GM19463 (cell line): ENCODE measurements at regions not wholly inside any gene's neighbourhood (a gene's known extent, or its start where the extent isn't known, plus 50 kb on each side); places are given as distances from the start of the nearest gene placed in this dataset.

Source experiments
- ATAC-seq: cut with Tn5 transposase; IDR thresholded peaks from one replicate; pipeline ENCODE4 v1.9.1; 2021; ENCODE audit warnings: mild to moderate bottlenecking, moderate library complexity; ENCODE audit not compliant: unreplicated experiment

- no peak for ATAC-seq
Measured at GRCh38 chr9:89825669-89826068, 220.9 kb downstream of the GADD45G start.

GRCh38 chr9:89826186-89826585, 221.4 kb downstream of the GADD45G start:
- ATAC-seq, result no peak

GRCh38 chr9:89829346-89829745, 224.5 kb downstream of the GADD45G start:
- no peak for ATAC-seq

GRCh38 chr9:89835666-89836065, 230.9 kb downstream of the GADD45G start:
- ATAC-seq, result no peak

GRCh38 chr9:89837162-89837933, 232.5 kb downstream of the GADD45G start:
- no peak for ATAC-seq

GRCh38 chr9:89837934-89838310, 233.1 kb downstream of the GADD45G start:
- ATAC-seq, result no peak

- ATAC-seq, result no peak
Measured at GRCh38 chr9:89838621-89839020, 233.8 kb downstream of the GADD45G start.

GRCh38 chr9:89839449-89839848, 234.6 kb downstream of the GADD45G start:
- ATAC-seq, result no peak

GRCh38 chr9:89839952-89840351, 235.1 kb downstream of the GADD45G start:
- no peak for ATAC-seq

GRCh38 chr9:89841456-89841855, 236.6 kb downstream of the GADD45G start:
- no peak for ATAC-seq

- no peak for ATAC-seq
Measured at GRCh38 chr9:89842267-89842768, 237.5 kb downstream of the GADD45G start.

- ATAC-seq, result no peak
Measured at GRCh38 chr9:89843074-89843473, 238.3 kb downstream of the GADD45G start.

GRCh38 chr9:89843591-89843990, 238.8 kb downstream of the GADD45G start:
- no peak for ATAC-seq

- ATAC-seq, result no peak
Measured at GRCh38 chr9:89844075-89844474, 239.3 kb downstream of the GADD45G start.

GRCh38 chr9:89844535-89844934, 239.7 kb downstream of the GADD45G start:
- ATAC-seq, result no peak

GRCh38 chr9:89845321-89845720, 240.5 kb downstream of the GADD45G start:
- ATAC-seq, result no peak

- no peak for ATAC-seq
Measured at GRCh38 chr9:89845862-89846261, 241.1 kb downstream of the GADD45G start.

- ATAC-seq, result no peak
Measured at GRCh38 chr9:89848060-89849040, 243.5 kb downstream of the GADD45G start.

GRCh38 chr9:89849096-89849495, 244.3 kb downstream of the GADD45G start:
- ATAC-seq, result no peak

- no peak for ATAC-seq
Measured at GRCh38 chr9:89850153-89850552, 245.3 kb downstream of the GADD45G start.

- ATAC-seq, result no peak
Measured at GRCh38 chr9:89850631-89851325, 246.0 kb downstream of the GADD45G start.
